ENCODE measurements at regions not wholly inside any gene's neighbourhood (a gene's known extent, or its start where the extent isn't known, plus 50 kb on each side); places are given as distances from the start of the nearest gene placed in this dataset.
A peak's percentile ranks its signal among the peaks of the same experiment; 100 is the strongest.
"Not testable (repeated sequence)": the region's sequence is repeated elsewhere in the genome, so short reads cannot be mapped to it uniquely, and the experiment has no call there.

DNA sequence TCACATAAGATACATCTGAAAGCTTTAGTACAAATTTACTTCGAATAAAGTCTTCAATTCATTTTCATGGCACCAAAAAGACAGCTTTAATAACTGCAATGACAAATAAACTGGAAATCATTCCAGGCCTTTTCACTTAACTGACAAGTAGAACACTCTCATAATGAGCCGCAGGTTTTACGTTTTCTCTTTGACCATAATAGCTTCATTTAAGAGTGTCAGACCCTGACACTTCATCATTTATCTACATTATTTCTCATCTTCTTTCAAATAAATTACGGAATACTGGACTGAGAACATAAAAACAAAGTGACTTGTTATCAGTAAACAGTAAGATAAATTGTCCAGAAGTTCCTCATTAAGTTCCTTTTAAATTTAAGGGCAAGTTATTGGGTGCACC lies 1252.9 kb upstream of the ACVR2A start:
- no peak for DNase-seq (ENCODE audit: low spot score)

DNA sequence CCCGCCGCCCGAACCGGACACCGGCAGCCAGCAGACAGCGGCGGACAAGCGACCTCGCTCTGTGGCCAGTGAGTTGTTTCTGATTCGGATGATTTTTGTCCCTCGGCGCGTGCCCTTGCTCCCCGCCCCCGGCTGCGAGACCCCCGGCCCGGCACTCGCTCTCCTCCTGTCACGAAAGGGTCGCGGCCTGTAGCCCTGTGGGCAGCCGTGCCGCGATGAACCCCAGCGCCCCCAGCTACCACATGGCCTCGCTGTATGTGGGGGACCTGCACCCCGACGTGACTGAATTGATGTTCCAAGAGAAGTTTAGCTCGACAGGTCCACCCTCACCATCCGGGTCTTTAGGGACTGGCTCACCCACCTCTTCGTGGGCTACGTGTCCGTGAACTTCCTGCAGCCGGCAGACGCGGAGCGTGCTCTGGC lies 1257.5 kb upstream of the ACVR2A start:
- no peak for DNase-seq (ENCODE audit: low spot score)

DNA sequence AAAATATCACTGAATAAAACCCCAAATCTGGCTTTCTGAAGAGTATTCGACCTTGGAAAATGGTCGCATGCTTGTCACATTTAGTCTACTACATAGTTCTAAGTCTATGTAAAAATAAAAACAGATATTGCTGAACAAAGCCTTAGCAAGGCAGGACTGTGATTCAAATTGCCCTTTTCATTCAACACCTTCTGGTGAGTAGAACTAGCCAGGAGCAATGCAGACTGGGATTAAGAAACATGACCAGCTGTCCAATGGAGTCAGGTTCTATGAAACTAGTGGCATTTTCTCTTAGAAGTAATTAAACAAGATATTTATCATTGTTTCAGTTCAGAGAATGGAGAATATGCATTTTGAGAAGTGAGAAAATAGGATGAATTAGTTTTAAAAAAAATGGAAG lies 1260.5 kb upstream of the ACVR2A start:
- no peak for DNase-seq (ENCODE audit: low spot score)

DNA sequence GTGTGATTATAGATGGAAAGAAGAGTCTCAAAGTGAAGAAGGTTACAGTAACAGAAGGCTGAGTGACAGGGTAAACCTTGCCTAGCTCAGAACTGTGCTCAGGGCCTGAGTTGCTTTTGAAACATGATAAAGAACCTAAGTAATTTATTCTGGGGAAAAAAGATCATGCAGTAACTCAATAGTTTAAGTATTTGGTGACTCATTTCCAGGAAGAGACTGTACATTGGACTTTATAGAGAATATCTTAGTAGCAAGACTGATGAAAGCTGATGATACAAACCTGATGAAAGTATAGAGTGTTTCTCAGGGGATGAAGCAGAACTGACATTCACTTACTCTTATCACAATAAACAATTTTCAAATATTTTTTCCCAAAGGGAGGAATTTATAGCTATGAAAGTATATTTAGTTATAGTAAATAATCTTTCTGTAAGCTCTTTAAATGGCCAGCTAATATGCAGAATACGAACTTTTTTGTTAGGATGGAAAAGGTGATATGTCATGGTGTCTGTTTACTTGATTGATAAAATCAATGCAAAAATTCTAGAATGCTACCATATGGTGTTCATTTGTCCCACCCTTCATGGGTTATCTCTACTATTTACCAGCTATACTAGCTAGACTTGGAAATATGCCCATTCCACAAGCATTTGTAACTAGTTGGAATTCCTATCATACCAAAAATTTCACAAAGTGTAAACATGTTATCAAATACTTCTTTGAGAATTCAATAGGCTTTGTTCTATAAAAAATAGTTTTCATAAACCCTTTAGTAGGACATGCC lies 1265.5 kb upstream of the ACVR2A start:
- DNase-seq (ENCODE audit: low spot score): peak; percentile 63

DNA sequence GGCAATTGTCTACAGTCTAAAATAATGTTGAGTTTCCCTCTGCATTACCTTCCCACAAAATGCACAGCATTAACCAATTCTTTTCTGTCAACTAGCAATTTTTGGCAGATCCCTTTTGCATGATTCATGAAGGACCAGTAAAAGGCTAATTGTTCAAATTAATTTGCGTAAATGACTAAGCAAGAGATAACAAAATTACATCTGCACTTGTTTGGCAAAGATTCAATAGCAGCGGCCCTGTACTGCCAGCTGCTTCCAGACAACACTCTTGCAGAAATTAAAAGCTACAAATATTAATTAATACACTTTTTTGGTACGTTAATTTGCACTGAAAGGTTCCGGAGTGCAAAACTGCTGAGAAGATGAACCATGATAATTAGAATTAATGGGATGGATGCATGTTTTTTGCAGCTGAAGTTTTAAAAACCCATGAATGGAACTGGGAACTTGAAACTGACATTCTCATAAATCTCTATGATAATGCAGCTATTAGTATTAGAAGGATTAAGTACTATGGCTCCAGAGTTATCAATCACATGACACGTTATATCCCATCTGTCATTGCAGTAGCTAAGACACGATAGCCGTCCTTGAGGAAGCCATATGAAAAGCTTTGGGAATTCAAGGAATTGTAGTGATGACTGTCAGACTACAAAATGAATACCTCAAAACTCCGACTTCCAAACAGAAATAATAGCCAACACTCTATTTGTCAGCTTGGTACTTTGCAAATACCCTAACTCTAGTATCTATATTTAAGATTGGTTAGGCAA lies 1268.3 kb upstream of the ACVR2A start:
- DNase-seq (ENCODE audit: low spot score): no peak

DNA sequence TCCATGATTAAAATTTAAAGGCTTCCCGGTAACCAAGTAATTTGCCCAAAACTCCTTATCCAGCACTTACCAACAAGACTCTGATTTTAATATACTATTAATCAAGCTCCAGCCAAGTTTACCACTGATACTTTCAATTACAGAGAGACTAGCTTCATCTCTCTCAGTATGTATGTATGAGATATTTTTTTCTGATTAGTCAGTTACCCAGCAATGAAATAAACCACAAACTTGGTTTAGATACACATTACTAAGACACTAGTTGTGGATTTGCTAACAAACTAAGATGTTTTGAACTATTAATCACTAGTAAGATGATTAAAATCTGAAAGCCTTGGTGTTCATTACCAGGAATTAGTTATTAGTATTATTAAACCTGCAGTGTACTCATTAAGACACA lies 1272.2 kb upstream of the ACVR2A start:
- peak; percentile 50 for DNase-seq (ENCODE audit: low spot score)

DNA sequence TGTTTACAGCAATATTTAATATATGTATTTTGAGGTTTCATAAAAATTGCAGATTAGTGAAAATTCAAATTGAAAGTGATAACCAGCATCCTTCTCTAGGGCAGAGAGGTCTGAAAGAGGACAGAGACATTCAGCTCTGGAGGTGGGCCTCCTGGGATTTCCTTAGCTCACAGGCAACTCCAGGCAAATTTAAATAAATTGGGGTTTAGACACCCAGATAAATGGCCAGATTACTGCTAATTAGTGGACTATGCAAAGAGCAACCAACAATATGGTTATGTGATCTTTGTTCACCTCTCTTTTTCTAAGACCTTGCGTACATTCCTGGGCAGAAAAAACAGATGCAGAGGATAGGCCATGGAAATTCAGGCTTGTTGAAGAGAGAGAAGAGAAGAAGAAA lies 1282.8 kb upstream of the ACVR2A start:
- no peak for DNase-seq (ENCODE audit: low spot score)

DNA sequence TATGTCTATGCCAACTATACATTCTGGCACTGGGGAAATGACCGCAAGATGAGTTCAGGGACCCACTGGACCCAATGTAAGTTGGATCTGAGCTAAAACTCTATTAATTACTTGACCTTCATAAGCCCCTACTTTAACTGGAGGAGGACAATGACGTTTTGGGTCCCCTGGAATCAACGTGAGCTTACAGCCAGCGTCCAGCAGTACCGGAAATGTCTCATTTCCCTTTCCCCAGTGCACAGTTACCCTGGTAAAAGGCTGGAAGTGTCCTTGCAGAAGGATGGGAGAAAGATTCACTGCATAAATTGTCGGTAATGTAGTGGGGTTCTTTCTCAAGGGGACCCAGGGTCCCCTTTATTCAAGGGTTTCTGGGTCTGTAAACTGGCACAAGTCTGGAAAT lies 1297.6 kb upstream of the ACVR2A start:
- no peak for DNase-seq (ENCODE audit: low spot score)

DNA sequence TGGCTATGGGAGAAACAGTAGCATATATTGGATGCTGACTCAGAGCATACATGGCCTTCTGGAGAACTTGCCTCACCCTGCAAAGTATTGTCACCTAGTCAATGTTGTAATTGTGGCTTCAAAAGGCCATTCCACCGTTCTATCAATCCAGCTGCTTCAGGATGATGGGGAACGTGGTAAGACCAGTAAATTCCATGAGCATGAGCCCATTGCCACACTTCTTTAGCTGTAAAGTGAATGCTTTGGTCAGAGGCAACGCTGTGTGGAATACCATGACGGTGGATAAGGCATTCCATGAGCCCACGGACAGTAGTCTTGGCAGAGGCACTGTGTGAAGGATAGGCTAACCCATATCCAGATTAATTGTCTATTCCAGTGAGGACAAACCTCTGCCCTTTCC lies 1300.1 kb upstream of the ACVR2A start:
- DNase-seq (ENCODE audit: low spot score): peak; percentile 14

DNA sequence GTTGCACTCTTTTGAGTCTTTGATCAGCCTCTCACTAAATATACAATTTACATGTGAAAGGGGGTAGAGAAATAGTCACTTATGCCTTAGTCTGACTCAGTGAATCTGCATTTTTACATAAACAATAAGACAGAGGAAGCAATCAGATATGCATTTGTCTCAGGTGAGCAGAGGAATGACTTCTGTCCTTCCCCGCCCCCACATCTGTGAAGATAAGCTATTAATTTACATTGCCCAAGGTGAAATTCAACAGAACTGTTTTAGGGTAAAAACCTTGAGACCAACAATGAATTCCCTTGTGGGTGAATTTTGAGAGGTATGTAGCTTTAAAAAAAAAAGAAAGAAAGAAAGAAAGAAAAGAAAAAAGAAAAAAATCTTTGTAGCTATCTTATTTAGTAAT lies 1302.9 kb upstream of the ACVR2A start:
- DNase-seq (ENCODE audit: low spot score): no peak

DNA sequence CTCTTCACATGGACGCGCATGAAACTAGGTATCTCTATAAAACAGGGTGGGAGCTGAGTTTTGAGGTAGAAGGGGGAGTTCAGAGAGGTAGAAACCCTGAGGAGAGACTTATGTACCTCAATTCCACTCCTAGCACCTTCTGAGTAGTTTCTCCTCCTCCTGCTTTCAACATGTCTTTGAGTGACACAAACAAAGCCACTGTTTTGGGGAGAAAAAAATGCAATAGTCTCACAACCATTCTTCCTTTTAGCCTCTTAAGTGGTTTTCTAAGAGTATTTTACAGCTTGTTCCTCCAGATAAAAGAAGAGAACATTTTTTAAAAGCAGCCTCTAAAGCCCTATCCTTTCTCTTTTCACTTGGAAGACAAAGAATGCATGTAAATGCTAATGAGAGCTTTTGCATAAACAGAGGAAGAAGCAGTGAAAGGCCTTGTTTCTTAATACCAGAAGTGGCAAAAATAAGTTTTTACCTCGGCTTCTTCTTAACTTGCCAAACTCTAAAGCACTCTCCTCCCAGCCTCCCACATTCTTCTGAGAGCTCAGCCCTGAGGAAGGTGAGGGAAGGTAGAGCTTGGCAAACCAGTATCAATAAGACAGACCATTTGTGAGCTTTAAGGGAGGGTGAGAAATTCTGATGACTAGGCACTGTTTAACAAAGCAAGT lies 1304.4 kb upstream of the ACVR2A start:
- DNase-seq (ENCODE audit: low spot score): no peak

DNA sequence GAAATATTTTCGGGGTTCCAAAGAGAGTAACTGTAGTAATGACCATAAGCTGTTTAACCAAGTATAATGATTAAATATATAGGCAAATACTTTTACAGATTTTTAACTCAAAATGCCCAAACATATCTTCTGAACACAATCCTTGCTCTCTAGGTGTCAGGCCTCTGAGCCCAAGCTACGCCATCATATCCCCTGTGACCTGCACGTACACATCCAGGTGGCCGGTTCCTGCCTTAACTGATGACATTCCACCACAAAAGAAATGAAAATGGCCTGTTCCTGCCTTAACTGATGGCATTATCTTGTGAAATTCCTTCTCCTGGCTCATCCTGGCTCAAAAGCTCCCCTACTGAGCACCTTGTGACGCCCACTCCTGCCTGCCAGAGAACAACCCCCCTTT lies 1305.1 kb upstream of the ACVR2A start:
- not testable (repeated sequence) for DNase-seq (ENCODE audit: low spot score)

DNA sequence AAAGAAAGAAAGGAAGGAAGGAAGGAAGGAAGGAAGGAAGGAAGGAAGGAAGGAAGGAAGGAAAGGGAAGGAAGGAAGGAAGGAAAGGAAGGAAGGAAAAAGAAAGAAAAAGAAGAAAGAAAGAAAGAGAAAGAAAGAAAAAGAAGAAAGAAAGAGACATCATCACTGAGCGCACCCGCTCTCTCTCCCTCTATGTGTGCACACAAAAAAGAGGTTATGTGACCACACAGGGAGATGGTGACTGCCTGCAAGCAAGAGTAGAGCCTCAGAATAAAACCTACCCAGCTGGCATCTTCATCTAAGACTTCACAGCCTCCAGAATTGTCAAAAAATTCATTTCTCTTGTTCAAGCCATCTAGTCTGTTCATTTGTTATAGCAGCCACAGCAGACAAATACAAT lies 1307.4 kb upstream of the ACVR2A start:
- no peak for DNase-seq (ENCODE audit: low spot score)

DNA sequence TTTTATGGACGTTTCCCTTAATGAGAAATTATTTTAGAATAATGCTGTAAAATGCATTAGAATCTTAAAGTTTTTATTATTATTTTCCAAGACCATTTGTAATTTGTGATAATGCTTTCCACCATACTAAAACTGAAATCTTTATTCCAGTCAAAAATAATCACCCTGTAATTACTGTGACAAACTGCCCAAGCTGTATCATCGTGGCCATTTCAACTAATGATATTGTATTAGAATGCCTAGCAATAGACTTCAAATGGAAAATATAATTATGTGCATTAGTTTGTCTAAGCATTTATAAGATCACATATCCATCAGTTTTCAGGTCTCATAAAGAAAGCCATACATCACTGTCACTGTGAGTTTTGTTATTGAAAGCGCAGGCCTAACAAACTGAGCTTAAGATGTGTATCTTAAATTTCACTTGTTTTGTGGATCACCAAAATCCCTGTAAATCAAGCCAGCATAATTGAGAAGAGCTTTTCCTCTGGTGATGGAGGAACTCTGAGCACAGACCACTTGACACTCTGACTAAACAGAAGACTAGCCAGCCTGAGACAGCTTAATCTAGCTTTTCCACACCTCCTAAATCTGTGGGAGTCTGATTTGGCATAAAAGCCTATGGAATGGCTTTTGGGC lies 1312.2 kb upstream of the ACVR2A start:
- DNase-seq (ENCODE audit: low spot score): no peak

DNA sequence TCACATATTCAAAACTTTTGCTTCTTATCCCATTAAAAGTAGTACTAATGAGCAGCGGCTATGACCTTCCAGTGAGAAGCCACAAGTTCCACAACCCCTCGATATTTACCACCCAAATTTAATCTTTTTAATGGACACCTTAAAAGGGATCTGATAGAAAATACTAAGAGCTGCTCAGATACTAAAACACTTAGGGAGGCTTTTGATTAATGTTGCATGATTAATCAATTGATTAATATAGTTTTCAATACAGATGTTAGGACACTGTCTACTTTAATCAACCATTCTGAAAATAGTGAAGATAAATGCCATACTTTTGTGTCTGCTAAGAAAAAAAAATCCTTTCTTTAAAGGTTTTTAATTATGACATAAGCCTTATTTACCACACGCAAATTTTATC lies 1312.8 kb upstream of the ACVR2A start:
- DNase-seq (ENCODE audit: low spot score): no peak

DNA sequence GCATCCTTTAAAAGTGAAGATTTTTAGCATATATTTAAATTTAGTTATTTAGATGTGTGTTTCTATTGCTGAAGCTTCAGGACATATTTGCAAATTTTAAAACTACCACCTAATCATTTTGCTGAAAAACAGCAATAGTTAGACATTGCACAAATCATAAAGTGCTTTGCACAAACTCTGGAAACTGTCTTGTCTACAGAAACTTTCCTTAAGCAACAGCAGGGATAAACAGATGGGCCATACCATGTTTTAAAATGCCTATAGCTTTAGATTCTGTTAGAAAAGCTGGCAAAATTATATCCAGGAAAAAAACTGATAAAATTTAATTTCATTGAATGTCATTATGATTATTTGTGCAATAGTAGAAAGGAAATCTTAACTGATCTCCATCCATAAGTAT lies 1313.9 kb upstream of the ACVR2A start:
- DNase-seq (ENCODE audit: low spot score): no peak

DNA sequence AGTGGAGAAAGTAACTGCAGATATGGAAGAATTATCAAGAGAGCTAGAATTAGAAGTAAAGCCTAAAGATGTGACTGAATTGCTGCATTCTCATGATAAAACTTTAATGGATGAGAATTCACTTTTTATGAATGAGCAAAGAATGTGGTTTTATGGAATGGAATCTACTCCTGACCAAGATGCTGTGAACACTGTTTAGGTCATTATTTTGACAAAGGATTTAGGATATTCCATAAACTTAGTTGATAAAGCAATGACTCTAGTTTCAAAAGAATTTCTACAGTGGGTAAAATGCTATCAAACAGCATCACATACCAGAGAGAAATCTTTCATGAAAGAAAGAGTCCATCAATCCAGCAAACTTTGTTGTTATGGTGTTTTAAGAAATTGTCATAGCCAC lies 1317.7 kb upstream of the ACVR2A start:
- DNase-seq (ENCODE audit: low spot score): no peak

DNA sequence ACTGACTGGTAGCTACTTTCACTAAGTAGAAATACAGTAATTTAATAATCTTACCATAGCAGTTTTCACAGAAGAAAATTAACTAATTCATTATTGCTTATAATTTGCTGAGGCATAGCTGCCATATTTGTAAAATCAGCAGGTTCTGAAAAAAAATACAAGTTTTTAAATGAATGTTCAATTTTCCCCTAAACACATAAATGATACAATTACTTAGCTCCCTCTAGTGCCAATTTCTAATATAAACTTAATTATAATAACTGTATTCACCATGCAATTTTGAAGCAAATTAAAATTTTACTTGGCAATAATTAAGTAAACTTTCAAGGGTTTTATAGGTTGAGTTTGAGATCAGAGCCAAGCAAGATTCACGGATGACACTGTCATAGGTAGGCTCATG lies 1321.6 kb upstream of the ACVR2A start:
- DNase-seq (ENCODE audit: low spot score): peak; percentile 11

DNA sequence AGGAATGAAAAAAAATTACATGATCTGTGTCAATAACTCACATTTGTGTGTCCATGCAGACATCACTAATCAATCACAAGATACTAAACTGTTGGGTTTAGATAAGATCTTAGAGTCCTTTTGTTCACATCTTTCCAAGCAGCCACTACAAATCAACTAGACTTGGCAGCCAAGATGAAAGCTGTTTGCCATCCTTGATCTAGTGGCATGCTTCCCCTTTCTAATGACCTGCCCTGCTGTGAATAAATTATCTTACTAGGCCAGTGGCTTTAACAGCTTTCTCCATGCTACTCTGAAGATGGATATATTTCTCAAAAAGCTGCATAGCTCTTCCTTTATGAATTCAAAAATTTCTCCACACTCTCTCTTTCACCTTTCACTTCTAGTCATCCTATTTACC lies 1338.0 kb upstream of the ACVR2A start:
- DNase-seq (ENCODE audit: low spot score): no peak

DNA sequence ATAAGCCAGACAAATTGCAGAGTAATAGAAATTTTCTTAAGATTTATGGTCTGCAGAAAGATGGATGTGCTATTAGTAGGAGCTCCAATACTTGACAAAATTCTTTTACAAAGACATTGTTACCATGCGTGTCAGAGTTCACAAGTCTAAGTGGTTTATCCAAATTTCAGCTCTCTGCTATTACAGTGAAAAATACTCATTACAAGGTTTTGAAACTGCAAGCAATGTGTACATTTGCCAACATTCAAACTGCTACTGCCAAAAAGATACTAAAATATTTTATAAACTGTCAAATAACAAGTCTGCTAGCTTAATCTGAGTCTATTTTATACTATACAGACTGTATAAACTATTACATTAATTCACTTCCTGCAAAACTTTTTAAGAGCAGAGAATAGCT lies 1341.5 kb upstream of the ACVR2A start:
- DNase-seq (ENCODE audit: low spot score): no peak

DNA sequence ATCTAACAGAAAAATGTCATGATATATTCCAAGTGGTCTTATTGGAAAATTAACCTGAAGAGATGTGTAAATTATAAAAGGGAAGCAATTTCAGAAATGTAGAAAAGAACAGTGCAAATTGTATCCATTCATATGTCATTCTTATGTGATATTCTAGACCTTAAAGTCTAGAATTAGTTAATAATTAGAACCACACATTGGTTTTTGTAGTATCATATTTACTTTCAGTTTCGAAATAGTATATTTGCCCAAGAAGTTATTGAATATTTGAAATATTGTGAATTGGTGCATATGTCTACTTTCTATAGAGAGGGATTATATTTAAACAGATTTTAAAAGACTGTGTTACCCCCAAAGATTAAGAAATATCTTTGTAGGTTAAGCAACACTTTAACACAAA lies 1348.6 kb upstream of the ACVR2A start:
- no peak for DNase-seq (ENCODE audit: low spot score)

DNA sequence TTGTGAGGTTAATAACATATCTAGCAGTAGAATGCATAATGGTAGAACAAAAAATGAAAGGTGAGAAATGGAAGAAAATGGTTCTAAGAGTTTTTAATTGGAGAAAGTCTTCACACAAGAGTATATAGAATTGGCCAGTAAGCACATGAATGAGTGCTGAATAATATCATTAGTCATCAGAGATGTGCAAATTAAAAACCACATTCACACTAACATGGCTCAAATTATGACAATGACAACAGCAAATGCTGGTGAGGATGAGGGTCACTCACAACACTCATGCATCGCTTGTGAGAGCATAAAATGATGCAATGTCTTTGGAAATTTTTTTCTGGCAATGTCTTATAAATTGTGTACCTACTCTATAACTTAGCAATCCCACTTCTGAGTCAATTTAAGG lies 1355.4 kb upstream of the ACVR2A start:
- peak; percentile 69 for DNase-seq (ENCODE audit: low spot score)

DNA sequence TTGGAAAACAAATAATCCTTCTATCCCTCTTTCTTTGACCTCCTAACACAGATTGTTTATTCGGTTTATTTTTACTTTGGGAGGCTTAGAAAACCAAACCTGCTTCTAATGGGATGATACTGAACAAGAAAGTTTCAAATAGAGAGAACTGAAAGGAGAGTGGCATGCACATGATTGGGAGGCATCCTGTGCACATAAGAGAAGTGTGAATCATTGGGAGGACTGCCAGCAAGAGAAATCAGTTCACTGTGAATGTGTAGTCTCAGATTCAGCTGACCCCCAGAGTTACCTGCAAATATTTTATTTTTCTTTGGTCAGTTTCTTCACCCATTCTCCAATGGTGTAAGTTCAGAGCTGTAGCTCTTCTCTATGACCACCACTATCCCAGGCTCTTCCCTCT lies 1363.2 kb upstream of the ACVR2A start:
- DNase-seq (ENCODE audit: low spot score): peak; percentile 41

All from kidney tubule cell (primary cell).